K562 (cell line): ENCODE measurements at regions not wholly inside any gene's neighbourhood (a gene's known extent, or its start where the extent isn't known, plus 50 kb on each side); places are given as distances from the start of the nearest gene placed in this dataset.

Source experiments
- ARID1B ChIP-seq: fragments of 450-650 bp; IDR thresholded peaks from 2 replicates; pipeline ENCODE4 v1.6.1; 2016; ENCODE audit warnings: antibody characterized with exemption, mild to moderate bottlenecking, inconsistent platforms
- BRF1 ChIP-seq: IDR thresholded peaks from 3 replicates; pipeline ENCODE4 v1.6.1; 2011; ENCODE audit warnings: borderline replicate concordance, mild to moderate bottlenecking; ENCODE audit not compliant: insufficient read length; ENCODE audit errors: extremely low read depth
- NFIX ChIP-seq: fragments of 250-450 bp; sonication (Bioruptor Pico); IDR thresholded peaks from 2 replicates; pipeline ENCODE4 v1.4.0; 2020; ENCODE audit warnings: low read depth, mild to moderate bottlenecking, moderate library complexity
- PHF8 ChIP-seq: fragments of 200-600 bp; sonication (generic); IDR thresholded peaks from 2 replicates; pipeline ENCODE4 v1.6.1; 2012; ENCODE audit warnings: mixed run types, mild to moderate bottlenecking, inconsistent platforms, low read length, moderate library complexity, borderline replicate concordance
- POLR2AphosphoS5 ChIP-seq: IDR thresholded peaks from 2 replicates; pipeline ENCODE4 v1.6.1; 2011; ENCODE audit warnings: mild to moderate bottlenecking, low read depth, low read length, moderate library complexity; ENCODE audit not compliant: control insufficient read depth, insufficient read depth
- POLR3G ChIP-seq: IDR thresholded peaks from 2 replicates; pipeline ENCODE4 v1.6.1; 2011; ENCODE audit not compliant: insufficient read length, insufficient replicate concordance; ENCODE audit errors: extremely low read depth
- ZNF253 ChIP-seq: fragments of 250-450 bp; sonication (Bioruptor Pico); conservative IDR thresholded peaks from 2 replicates; pipeline ENCODE4 v1.6.1; 2021; ENCODE audit warnings: mild to moderate bottlenecking
- TF ChIP-seq, protein P1 (sequence below), 2 experiments: fragments of 450-650 bp in 1 of 2; sonication (generic) in 1 of 2; formaldehyde crosslinking in 1 of 2; IDR thresholded peaks in 1 of 2; conservative IDR thresholded peaks in 1 of 2; 2 replicates each; pipeline versions ENCODE4 v1.6.1 to v1.8.1; 2016 to 2023; ENCODE audit warnings: mild to moderate bottlenecking in 2 of 2, moderate library complexity in 2 of 2, inconsistent platforms in 1 of 2, missing genetic modification reagents in 1 of 2

DNA sequence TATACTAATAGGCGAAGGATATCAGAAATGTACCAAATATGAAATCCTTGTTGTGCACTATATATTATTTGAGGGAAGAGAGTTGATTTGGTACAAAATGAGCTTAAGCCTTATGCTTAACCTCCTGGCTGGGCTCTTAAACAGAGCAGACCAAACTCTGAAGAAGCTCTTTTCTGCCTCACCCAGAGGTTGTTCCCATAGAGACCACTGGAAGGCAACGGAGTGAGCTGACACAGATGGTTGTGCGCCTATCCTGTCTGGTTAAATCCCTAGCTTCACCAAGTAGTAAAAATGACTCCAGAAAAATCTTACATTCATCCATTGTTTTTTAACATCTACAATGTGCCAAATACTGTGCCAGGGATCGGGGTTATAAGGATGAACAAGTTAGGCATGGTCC is 55.9 kb upstream of the NOL4 start:
- TF ChIP-seq ZNF253 (no peak), PHF8 (no peak), ARID1B (no peak), NFIX (no peak), BRF1 (no peak), POLR2AphosphoS5 (no peak), POLR3G (no peak)
- TF ChIP-seq, protein P1, sequence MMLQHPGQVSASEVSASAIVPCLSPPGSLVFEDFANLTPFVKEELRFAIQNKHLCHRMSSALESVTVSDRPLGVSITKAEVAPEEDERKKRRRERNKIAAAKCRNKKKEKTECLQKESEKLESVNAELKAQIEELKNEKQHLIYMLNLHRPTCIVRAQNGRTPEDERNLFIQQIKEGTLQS (IDR thresholded peaks at IDR 0.05), result no peak
- TF ChIP-seq, protein P1 (CRISPR knock-in tag; conservative IDR thresholded peaks at IDR 0.05), result no peak
